ENCODE measurements at regions not wholly inside any gene's neighbourhood (a gene's known extent, or its start where the extent isn't known, plus 50 kb on each side); places are given as distances from the start of the nearest gene placed in this dataset.

GRCh38 chr2:241982706-241983570, 113.4 kb downstream of the RTP5 start:
- DNase-seq (ENCODE audit: low read depth in 3 of 3), result no peak

- no peak for DNase-seq (ENCODE audit: low read depth in 3 of 3)
These were observed 114.2 kb downstream of the RTP5 start for GRCh38 chr2:241983571-241984270.

- no peak for DNase-seq (ENCODE audit: low read depth in 3 of 3)
These were observed 114.7 kb downstream of the RTP5 start for GRCh38 chr2:241984271-241984655.

GRCh38 chr2:241984658-241985057, 115.1 kb downstream of the RTP5 start:
- DNase-seq (ENCODE audit: low read depth in 3 of 3), result no peak

- DNase-seq (ENCODE audit: low read depth in 3 of 3), result peak in 1 of 3 experiments; percentile 19
These were observed 115.8 kb downstream of the RTP5 start for GRCh38 chr2:241985161-241985985.

GRCh38 chr2:241985986-241986329, 116.4 kb downstream of the RTP5 start:
- no peak for DNase-seq (ENCODE audit: low read depth in 3 of 3)

GRCh38 chr2:241986836-241987641, 117.5 kb downstream of the RTP5 start:
- no peak for DNase-seq (ENCODE audit: low read depth in 3 of 3)

GRCh38 chr2:241987726-241988125, 118.2 kb downstream of the RTP5 start:
- no peak for DNase-seq (ENCODE audit: low read depth in 3 of 3)

GRCh38 chr2:241988146-241988545, 118.6 kb downstream of the RTP5 start:
- no peak for DNase-seq (ENCODE audit: low read depth in 3 of 3)

- no peak for DNase-seq (ENCODE audit: low read depth in 3 of 3)
These were observed 119.5 kb downstream of the RTP5 start for GRCh38 chr2:241989074-241989473.

GRCh38 chr2:241990466-241990865, 120.9 kb downstream of the RTP5 start:
- no peak for DNase-seq (ENCODE audit: low read depth in 3 of 3)

- no peak for DNase-seq (ENCODE audit: low read depth in 3 of 3)
These were observed 121.8 kb downstream of the RTP5 start for GRCh38 chr2:241991299-241991698.

- no peak for DNase-seq (ENCODE audit: low read depth in 3 of 3)
These were observed 123.2 kb downstream of the RTP5 start for GRCh38 chr2:241992753-241993152.

GRCh38 chr2:241993386-241994005, 124.0 kb downstream of the RTP5 start:
- no peak for DNase-seq (ENCODE audit: low read depth in 3 of 3)

- DNase-seq (ENCODE audit: low read depth in 3 of 3), result no peak
These were observed 124.6 kb downstream of the RTP5 start for GRCh38 chr2:241994086-241994485.

GRCh38 chr2:241994556-241995213, 125.2 kb downstream of the RTP5 start:
- no peak for DNase-seq (ENCODE audit: low read depth in 3 of 3)

GRCh38 chr2:241996100-241996499, 126.6 kb downstream of the RTP5 start:
- no peak for DNase-seq (ENCODE audit: low read depth in 3 of 3)

GRCh38 chr2:241997017-241997416, 127.5 kb downstream of the RTP5 start:
- DNase-seq (ENCODE audit: low read depth in 3 of 3), result no peak

GRCh38 chr2:241999184-241999583, 129.7 kb downstream of the RTP5 start:
- DNase-seq (ENCODE audit: low read depth in 3 of 3), result no peak

- no peak for DNase-seq (ENCODE audit: low read depth in 3 of 3)
These were observed 132.3 kb downstream of the RTP5 start for GRCh38 chr2:242001853-242002252.

GRCh38 chr2:242002944-242003343, 133.4 kb downstream of the RTP5 start:
- DNase-seq (ENCODE audit: low read depth in 3 of 3), result no peak

Data from stimulated activated CD4-positive, alpha-beta T cell treated with anti-CD3 and anti-CD28 coated beads, TNF-alpha, amount 100 ng/mL, for 24 hours (primary cell).